ENCODE measurements at regions not wholly inside any gene's neighbourhood (a gene's known extent, or its start where the extent isn't known, plus 50 kb on each side); places are given as distances from the start of the nearest gene placed in this dataset.

GRCh38 chr9:18106006-18106560, 367.9 kb upstream of the ADAMTSL1 start:
- H3K27ac ChIP-seq: no peak overlapping the region
- no peak overlapping the region for H3K4me3 ChIP-seq
- DNase-seq: no peak
- H3K4me1 ChIP-seq: peaks cover 0 to 3% (median 0%) of the 10 kb centered on the region in 3 donors
- H3K36me3 ChIP-seq: no peaks in the 10 kb centered on the region
- TF ChIP-seq CTCF (IDR thresholded peaks at IDR 0.05): no peak
- TF ChIP-seq POLR2A (IDR thresholded peaks at IDR 0.05): no peak
- H3K27me3 ChIP-seq: no peaks in the 10 kb centered on the region
- H3K9me3 ChIP-seq: no peaks in the 10 kb centered on the region
- WGBS, 2 donors: 28 to 35% methylated on average over 4 of the region's 4 CpGs
- intact Hi-C loops (cut with DNase I): no loop called here

- H3K27me3 ChIP-seq: no peaks in the 10 kb centered on the region
- no peaks in the 10 kb centered on the region for H3K36me3 ChIP-seq
- H3K4me3 ChIP-seq: no peak overlapping the region
- H3K9me3 ChIP-seq: no peaks in the 10 kb centered on the region
- intact Hi-C loops (cut with DNase I): no loop called here
- peaks cover 0 to 6% (median 0%) of the 10 kb centered on the region in 3 donors for H3K4me1 ChIP-seq
- no peak overlapping the region for H3K27ac ChIP-seq
- 90 to 94% methylated on average over 4 of the region's 4 CpGs for WGBS, 2 donors
- no peak for DNase-seq
- TF ChIP-seq POLR2A (IDR thresholded peaks at IDR 0.05): no peak
- no peak for TF ChIP-seq CTCF (IDR thresholded peaks at IDR 0.05)
Measured at GRCh38 chr9:18109675-18110074, 364.3 kb upstream of the ADAMTSL1 start.

- H3K36me3 ChIP-seq: no peaks in the 10 kb centered on the region
- H3K9me3 ChIP-seq: no peaks in the 10 kb centered on the region
- no peak overlapping the region for H3K4me3 ChIP-seq
- no peak overlapping the region for H3K27ac ChIP-seq
- no peak for TF ChIP-seq POLR2A (IDR thresholded peaks at IDR 0.05)
- no peak for TF ChIP-seq CTCF (IDR thresholded peaks at IDR 0.05)
- no peak for DNase-seq
- no peaks in the 10 kb centered on the region for H3K27me3 ChIP-seq
- H3K4me1 ChIP-seq: peaks cover 0 to 11% (median 0%) of the 10 kb centered on the region in 3 donors
- intact Hi-C loops (cut with DNase I): no loop called here
Measured at GRCh38 chr9:18111146-18111545, 362.8 kb upstream of the ADAMTSL1 start.

DNA sequence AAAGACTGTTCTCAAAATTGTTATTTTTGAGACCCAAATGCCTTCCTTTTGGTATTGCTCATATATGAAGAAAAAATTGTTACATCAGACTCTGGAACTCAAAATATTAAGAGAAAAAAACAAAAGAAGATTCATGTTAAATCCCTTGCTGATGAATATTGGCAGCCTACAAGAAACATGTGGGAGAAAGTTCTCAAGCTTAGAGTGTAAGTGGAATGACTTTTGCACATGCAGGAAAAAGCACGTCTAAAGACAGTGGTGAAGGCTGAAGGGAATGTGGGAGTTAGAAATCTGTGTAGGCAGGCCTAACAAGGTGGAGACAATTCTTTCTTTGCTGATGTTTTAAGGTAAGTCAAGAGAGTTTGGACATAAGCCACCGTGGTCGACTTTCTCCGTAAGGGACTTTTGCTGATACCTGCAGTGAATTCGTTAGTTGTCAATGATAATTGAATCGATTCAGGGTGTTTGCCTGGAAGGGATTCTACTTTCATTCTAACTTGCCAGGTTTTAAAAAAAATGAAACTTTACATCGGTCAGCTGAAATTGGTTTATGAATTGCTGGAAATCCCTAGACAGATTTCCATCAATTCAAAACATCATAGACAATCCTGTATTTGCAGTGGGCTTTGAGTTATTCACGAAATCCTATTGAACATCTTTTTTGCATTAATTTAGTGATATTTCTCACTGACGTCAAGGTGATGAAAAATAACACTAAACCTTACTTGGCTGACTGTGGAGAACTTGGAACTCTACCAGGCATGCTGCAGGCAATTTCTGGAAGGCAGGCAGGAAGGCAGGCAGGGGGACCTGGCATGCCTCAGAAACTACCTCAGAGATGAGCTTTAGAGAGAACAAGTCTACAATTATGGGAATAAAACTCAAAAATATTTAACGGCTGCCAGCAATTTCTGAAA, 359.1 kb upstream of the ADAMTSL1 start:
- H3K9me3 ChIP-seq: no peaks in the 10 kb centered on the region
- intact Hi-C loops (cut with DNase I): no loop called here
- peaks cover 0 to 11% (median 0%) of the 10 kb centered on the region in 3 donors for H3K4me1 ChIP-seq
- 30 to 33% methylated on average over 10 of the region's 10 CpGs for WGBS, 2 donors
- no peak for DNase-seq
- H3K27ac ChIP-seq: no peak overlapping the region
- H3K4me3 ChIP-seq: no peak overlapping the region
- H3K27me3 ChIP-seq: no peaks in the 10 kb centered on the region
- no peak for TF ChIP-seq CTCF (IDR thresholded peaks at IDR 0.05)
- TF ChIP-seq POLR2A (IDR thresholded peaks at IDR 0.05): no peak
- no peaks in the 10 kb centered on the region for H3K36me3 ChIP-seq

- Histone ChIP-seq H3K4me1 (peaks cover 0 to 11% (median 0%) of the 10 kb centered on the region in 3 donors), H3K36me3 (no peaks in the 10 kb centered on the region), H3K27me3 (no peaks in the 10 kb centered on the region), H3K27ac (peak overlapping the region in 1 of 4 donors; percentile 10), H3K4me3 (no peak overlapping the region), H3K9me3 (no peaks in the 10 kb centered on the region)
- intact Hi-C loops (cut with DNase I): no loop called here
- no peak for DNase-seq
- no peak for TF ChIP-seq POLR2A (IDR thresholded peaks at IDR 0.05)
- no peak for TF ChIP-seq CTCF (IDR thresholded peaks at IDR 0.05)
Measured at GRCh38 chr9:18118268-18118667, 355.7 kb upstream of the ADAMTSL1 start.

Data from esophagus squamous epithelium (tissue), 5 donors.